ENCODE measurements at regions not wholly inside any gene's neighbourhood (a gene's known extent, or its start where the extent isn't known, plus 50 kb on each side); places are given as distances from the start of the nearest gene placed in this dataset.
"Not testable (repeated sequence)": the region's sequence is repeated elsewhere in the genome, so short reads cannot be mapped to it uniquely, and the experiment has no call there.

DNA sequence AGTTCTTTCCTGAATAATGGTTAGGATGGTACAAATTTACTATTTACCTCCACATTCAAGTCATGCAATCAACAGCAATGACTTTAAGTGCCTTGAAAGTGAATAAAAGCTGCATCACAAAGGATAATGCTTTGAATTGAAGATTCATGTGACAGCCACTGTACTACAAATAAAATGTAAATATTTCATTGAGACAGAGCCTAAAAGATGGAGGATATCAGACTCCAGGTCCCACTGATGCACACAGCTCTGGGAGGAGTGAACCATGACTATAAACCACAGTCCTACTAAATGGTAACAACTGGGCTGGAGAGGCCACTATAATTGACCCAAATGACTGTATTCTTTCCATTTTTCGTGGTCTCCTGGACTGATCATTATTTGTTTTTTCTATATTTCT lies 576.9 kb downstream of the ADCYAP1 start:
- peaks cover 4% of the 10 kb centered on the region for H3K9me3 Mint-ChIP-seq
- no peaks in the 10 kb centered on the region for H3K27me3 Mint-ChIP-seq (ENCODE audit: low read depth)
- ATAC-seq = no peak
- H3K36me3 Mint-ChIP-seq (ENCODE audit: insufficient read depth) = no peaks in the 10 kb centered on the region
- H3K4me1 Mint-ChIP-seq (ENCODE audit: low read depth) = no peaks in the 10 kb centered on the region
- H3K4me3 Mint-ChIP-seq = no peak overlapping the region
- no peak for DNase-seq

GRCh38 chr18:1483385-1483784 lies 578.7 kb downstream of the ADCYAP1 start:
- DNase-seq (no peak), ATAC-seq (no peak)
- no peaks in the 10 kb centered on the region for H3K36me3 Mint-ChIP-seq (ENCODE audit: insufficient read depth)
- H3K27me3 Mint-ChIP-seq (ENCODE audit: low read depth) = no peaks in the 10 kb centered on the region
- H3K9me3 Mint-ChIP-seq = peaks cover 9% of the 10 kb centered on the region
- H3K4me3 Mint-ChIP-seq = no peak overlapping the region
- no peaks in the 10 kb centered on the region for H3K4me1 Mint-ChIP-seq (ENCODE audit: low read depth)

GRCh38 chr18:1487457-1487856 lies 582.8 kb downstream of the ADCYAP1 start:
- peaks cover 9% of the 10 kb centered on the region for H3K9me3 Mint-ChIP-seq
- no peak for ATAC-seq

GRCh38 chr18:1488394-1488793 lies 583.7 kb downstream of the ADCYAP1 start:
- no peaks in the 10 kb centered on the region for H3K4me1 Mint-ChIP-seq (ENCODE audit: low read depth)
- H3K9me3 Mint-ChIP-seq = peaks cover 9% of the 10 kb centered on the region
- no peaks in the 10 kb centered on the region for H3K36me3 Mint-ChIP-seq (ENCODE audit: insufficient read depth)
- H3K27me3 Mint-ChIP-seq (ENCODE audit: low read depth) = no peaks in the 10 kb centered on the region
- ATAC-seq (no peak), DNase-seq (no peak)
- H3K4me3 Mint-ChIP-seq = no peak overlapping the region

More at GRCh38 chr18:1487457-1487856, 582.8 kb downstream of the ADCYAP1 start:
- H3K4me1 Mint-ChIP-seq (ENCODE audit: low read depth) = no peaks in the 10 kb centered on the region
- no peaks in the 10 kb centered on the region for H3K36me3 Mint-ChIP-seq (ENCODE audit: insufficient read depth)
- no peak overlapping the region for H3K4me3 Mint-ChIP-seq
- no peak for DNase-seq
- no peaks in the 10 kb centered on the region for H3K27me3 Mint-ChIP-seq (ENCODE audit: low read depth)

GRCh38 chr18:1488957-1489356 lies 584.3 kb downstream of the ADCYAP1 start:
- Mint-ChIP-seq H3K4me1 (ENCODE audit: low read depth) (no peaks in the 10 kb centered on the region), H3K4me3 (no peak overlapping the region), H3K36me3 (ENCODE audit: insufficient read depth) (no peaks in the 10 kb centered on the region), H3K27me3 (ENCODE audit: low read depth) (no peaks in the 10 kb centered on the region), H3K9me3 (peaks cover 10% of the 10 kb centered on the region)
- no peak for DNase-seq
- no peak for ATAC-seq

GRCh38 chr18:1495387-1495786 lies 590.7 kb downstream of the ADCYAP1 start:
- no peak overlapping the region for H3K4me3 Mint-ChIP-seq
- ATAC-seq (no peak), DNase-seq (no peak)
- H3K36me3 Mint-ChIP-seq (ENCODE audit: insufficient read depth) = no peaks in the 10 kb centered on the region
- no peaks in the 10 kb centered on the region for H3K4me1 Mint-ChIP-seq (ENCODE audit: low read depth)
- no peaks in the 10 kb centered on the region for H3K27me3 Mint-ChIP-seq (ENCODE audit: low read depth)
- peaks cover 20% of the 10 kb centered on the region for H3K9me3 Mint-ChIP-seq

GRCh38 chr18:1496096-1496495 lies 591.4 kb downstream of the ADCYAP1 start:
- DNase-seq (no peak), ATAC-seq (no peak)
- H3K27me3 Mint-ChIP-seq (ENCODE audit: low read depth) = no peaks in the 10 kb centered on the region
- H3K4me3 Mint-ChIP-seq = no peak overlapping the region
- no peaks in the 10 kb centered on the region for H3K4me1 Mint-ChIP-seq (ENCODE audit: low read depth)
- H3K36me3 Mint-ChIP-seq (ENCODE audit: insufficient read depth) = no peaks in the 10 kb centered on the region
- H3K9me3 Mint-ChIP-seq = peaks cover 20% of the 10 kb centered on the region

- Mint-ChIP-seq H3K36me3 (ENCODE audit: insufficient read depth) (no peaks in the 10 kb centered on the region), H3K4me1 (ENCODE audit: low read depth) (no peaks in the 10 kb centered on the region), H3K4me3 (no peak overlapping the region), H3K9me3 (peaks cover 20% of the 10 kb centered on the region), H3K27me3 (ENCODE audit: low read depth) (no peaks in the 10 kb centered on the region)
- ATAC-seq = no peak
- no peak for DNase-seq
Measured at GRCh38 chr18:1498216-1498615, 593.5 kb downstream of the ADCYAP1 start.

GRCh38 chr18:1499265-1499664 lies 594.6 kb downstream of the ADCYAP1 start:
- no peaks in the 10 kb centered on the region for H3K27me3 Mint-ChIP-seq (ENCODE audit: low read depth)
- H3K4me3 Mint-ChIP-seq = no peak overlapping the region
- DNase-seq (no peak), ATAC-seq (no peak)
- no peaks in the 10 kb centered on the region for H3K36me3 Mint-ChIP-seq (ENCODE audit: insufficient read depth)
- peaks cover 17% of the 10 kb centered on the region for H3K9me3 Mint-ChIP-seq
- no peaks in the 10 kb centered on the region for H3K4me1 Mint-ChIP-seq (ENCODE audit: low read depth)

- DNase-seq (no peak), ATAC-seq (no peak)
- no peaks in the 10 kb centered on the region for H3K27me3 Mint-ChIP-seq (ENCODE audit: low read depth)
- no peak overlapping the region for H3K4me3 Mint-ChIP-seq
- no peaks in the 10 kb centered on the region for H3K36me3 Mint-ChIP-seq (ENCODE audit: insufficient read depth)
- H3K4me1 Mint-ChIP-seq (ENCODE audit: low read depth) = no peaks in the 10 kb centered on the region
- peaks cover 3% of the 10 kb centered on the region for H3K9me3 Mint-ChIP-seq
Measured at GRCh38 chr18:1503847-1504246, 599.2 kb downstream of the ADCYAP1 start.

DNA sequence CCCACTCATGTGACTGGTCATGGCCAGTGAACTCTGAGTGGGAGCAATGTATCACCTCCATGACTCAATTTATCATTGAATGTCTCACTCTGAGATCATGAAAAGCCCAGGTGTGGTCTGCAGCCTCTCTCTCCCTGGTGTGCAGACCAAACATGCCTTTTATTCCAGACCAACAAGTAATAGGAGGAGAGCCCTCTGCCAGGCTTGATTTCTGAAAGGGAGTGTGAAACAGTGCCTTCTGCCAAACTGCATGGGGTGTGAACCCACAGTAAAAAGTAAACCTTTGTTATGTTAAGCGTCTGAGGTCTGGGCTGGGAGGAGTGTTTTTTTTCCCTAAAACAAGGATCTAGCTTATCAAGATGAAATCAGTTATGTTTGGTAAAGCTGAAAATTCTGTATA lies 601.2 kb downstream of the ADCYAP1 start:
- Mint-ChIP-seq H3K9me3 (peaks cover 3% of the 10 kb centered on the region), H3K4me3 (no peak overlapping the region), H3K27me3 (ENCODE audit: low read depth) (no peaks in the 10 kb centered on the region), H3K36me3 (ENCODE audit: insufficient read depth) (no peaks in the 10 kb centered on the region), H3K4me1 (ENCODE audit: low read depth) (no peaks in the 10 kb centered on the region)
- DNase-seq (no peak), ATAC-seq (no peak)

DNA sequence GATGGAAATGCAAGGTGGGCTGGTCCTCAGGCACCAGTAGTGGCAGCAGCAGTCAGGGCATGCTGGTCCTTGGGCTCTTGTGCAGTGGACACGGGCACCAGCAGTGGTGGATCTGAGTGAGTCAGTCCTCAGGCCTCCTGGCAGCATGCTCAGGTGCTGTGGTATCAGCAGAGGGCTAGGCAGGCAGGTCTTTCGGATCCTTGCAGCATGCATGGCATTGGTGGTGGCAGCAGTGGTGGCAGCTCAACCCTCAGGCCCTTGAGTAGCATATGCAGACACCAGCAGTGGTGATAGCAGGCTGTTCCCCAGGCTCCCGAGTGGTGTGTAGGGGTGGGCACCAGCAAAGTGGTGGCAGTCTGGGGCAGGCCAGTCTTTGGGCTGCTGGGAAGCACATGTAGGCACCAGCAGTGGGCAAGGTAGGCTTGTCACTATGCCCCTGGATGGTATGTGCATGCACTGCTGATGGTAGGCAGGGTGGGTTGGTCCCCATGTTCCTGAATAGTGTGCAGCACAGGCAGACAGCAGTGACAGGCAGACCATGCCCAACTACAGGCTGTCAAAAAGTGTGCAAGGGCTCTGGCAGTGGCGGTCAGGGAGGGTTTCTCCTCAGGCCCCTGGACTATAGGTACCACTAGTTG lies 606.0 kb downstream of the ADCYAP1 start:
- no peaks in the 10 kb centered on the region for H3K4me1 Mint-ChIP-seq (ENCODE audit: low read depth)
- no peak overlapping the region for H3K4me3 Mint-ChIP-seq
- H3K9me3 Mint-ChIP-seq = peaks cover 3% of the 10 kb centered on the region
- H3K27me3 Mint-ChIP-seq (ENCODE audit: low read depth) = no peaks in the 10 kb centered on the region
- H3K36me3 Mint-ChIP-seq (ENCODE audit: insufficient read depth) = no peaks in the 10 kb centered on the region
- DNase-seq (no peak), ATAC-seq (no peak)

- ATAC-seq (no peak), DNase-seq (no peak)
- no peaks in the 10 kb centered on the region for H3K4me1 Mint-ChIP-seq (ENCODE audit: low read depth)
- H3K4me3 Mint-ChIP-seq = no peak overlapping the region
- H3K27me3 Mint-ChIP-seq (ENCODE audit: low read depth) = no peaks in the 10 kb centered on the region
- H3K36me3 Mint-ChIP-seq (ENCODE audit: insufficient read depth) = no peaks in the 10 kb centered on the region
- peaks cover 3% of the 10 kb centered on the region for H3K9me3 Mint-ChIP-seq
Measured at GRCh38 chr18:1511619-1512311, 607.1 kb downstream of the ADCYAP1 start.

- H3K4me3 Mint-ChIP-seq = no peak overlapping the region
- H3K27me3 Mint-ChIP-seq (ENCODE audit: low read depth) = no peaks in the 10 kb centered on the region
- DNase-seq (no peak), ATAC-seq (no peak)
- H3K4me1 Mint-ChIP-seq (ENCODE audit: low read depth) = no peaks in the 10 kb centered on the region
- H3K36me3 Mint-ChIP-seq (ENCODE audit: insufficient read depth) = no peaks in the 10 kb centered on the region
- H3K9me3 Mint-ChIP-seq = no peaks in the 10 kb centered on the region
Measured at GRCh38 chr18:1513519-1513918, 608.8 kb downstream of the ADCYAP1 start.

GRCh38 chr18:1521588-1522248 lies 617.0 kb downstream of the ADCYAP1 start:
- DNase-seq; H3K27me3 Mint-ChIP-seq (ENCODE audit: low read depth); ATAC-seq; H3K9me3 Mint-ChIP-seq; H3K4me3 Mint-ChIP-seq; H3K36me3 Mint-ChIP-seq (ENCODE audit: insufficient read depth); H3K4me1 Mint-ChIP-seq (ENCODE audit: low read depth): not testable (repeated sequence)
